ENCODE measurements at regions not wholly inside any gene's neighbourhood (a gene's known extent, or its start where the extent isn't known, plus 50 kb on each side); places are given as distances from the start of the nearest gene placed in this dataset.

DNA sequence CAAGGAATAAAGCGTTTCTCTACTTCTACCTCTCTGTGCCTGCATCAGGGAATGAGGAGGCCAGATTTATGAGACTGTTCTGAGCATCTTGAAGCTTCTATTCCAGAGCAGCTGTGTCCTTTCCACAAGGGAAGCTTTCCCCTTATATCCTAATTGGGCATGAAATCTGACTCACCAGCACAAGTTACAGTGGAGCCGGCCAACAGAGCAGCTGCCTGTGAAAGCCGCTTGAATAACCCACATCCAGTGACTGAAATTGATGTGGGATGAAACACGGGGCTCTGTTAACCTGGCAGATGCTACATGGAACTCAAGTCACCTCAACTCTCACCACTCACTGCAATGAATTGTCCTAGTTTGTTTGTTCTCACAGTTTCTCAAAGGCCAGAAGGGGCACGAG, 400.3 kb downstream of the TFAP2A start:
- TF ChIP-seq POLR2A (IDR thresholded peaks at IDR 0.05): no peak
- TF ChIP-seq, protein P1, sequence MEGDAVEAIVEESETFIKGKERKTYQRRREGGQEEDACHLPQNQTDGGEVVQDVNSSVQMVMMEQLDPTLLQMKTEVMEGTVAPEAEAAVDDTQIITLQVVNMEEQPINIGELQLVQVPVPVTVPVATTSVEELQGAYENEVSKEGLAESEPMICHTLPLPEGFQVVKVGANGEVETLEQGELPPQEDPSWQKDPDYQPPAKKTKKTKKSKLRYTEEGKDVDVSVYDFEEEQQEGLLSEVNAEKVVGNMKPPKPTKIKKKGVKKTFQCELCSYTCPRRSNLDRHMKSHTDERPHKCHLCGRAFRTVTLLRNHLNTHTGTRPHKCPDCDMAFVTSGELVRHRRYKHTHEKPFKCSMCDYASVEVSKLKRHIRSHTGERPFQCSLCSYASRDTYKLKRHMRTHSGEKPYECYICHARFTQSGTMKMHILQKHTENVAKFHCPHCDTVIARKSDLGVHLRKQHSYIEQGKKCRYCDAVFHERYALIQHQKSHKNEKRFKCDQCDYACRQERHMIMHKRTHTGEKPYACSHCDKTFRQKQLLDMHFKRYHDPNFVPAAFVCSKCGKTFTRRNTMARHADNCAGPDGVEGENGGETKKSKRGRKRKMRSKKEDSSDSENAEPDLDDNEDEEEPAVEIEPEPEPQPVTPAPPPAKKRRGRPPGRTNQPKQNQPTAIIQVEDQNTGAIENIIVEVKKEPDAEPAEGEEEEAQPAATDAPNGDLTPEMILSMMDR (IDR thresholded peaks at IDR 0.05): no peak
